LNCAP (cell line): ENCODE measurements at regions not wholly inside any gene's neighbourhood (a gene's known extent, or its start where the extent isn't known, plus 50 kb on each side); places are given as distances from the start of the nearest gene placed in this dataset.

Experiments
- TF ChIP-seq, protein P1 (sequence below): fragments of 450-650 bp; IDR thresholded peaks from 2 replicates; pipeline ENCODE4 v1.5.1; 2017; ENCODE audit warnings: mild to moderate bottlenecking

DNA sequence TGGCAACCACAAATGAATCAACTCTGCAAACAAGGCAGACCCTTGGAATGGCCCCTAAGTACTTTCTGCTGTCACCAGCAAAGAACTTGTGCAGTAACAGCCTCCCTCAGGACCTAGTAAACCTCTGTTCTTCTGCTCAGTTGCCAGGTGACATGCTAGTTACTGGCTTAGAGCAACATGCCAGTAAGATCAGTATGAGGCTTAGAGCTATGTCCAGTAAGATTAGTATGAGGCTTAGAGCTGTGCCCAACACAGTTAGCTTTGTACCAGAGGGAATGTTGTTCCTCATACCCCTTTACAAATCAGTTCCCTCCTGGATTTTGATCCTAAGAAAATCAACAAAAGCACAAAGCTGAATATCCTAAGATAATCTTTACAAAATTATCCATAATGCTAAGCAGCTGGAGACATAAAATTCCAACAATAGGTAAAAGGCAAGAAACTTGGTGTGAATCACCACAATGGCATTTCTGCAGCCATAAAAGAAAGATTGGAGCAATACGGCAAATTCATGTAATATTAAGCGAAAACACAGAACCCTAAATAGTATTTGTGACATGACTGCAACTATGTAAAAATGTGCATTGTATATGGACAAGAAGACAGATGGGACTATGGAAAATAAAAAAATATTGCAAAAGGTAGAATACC lies 107.3 kb upstream of the LPP start:
- TF ChIP-seq, protein P1, sequence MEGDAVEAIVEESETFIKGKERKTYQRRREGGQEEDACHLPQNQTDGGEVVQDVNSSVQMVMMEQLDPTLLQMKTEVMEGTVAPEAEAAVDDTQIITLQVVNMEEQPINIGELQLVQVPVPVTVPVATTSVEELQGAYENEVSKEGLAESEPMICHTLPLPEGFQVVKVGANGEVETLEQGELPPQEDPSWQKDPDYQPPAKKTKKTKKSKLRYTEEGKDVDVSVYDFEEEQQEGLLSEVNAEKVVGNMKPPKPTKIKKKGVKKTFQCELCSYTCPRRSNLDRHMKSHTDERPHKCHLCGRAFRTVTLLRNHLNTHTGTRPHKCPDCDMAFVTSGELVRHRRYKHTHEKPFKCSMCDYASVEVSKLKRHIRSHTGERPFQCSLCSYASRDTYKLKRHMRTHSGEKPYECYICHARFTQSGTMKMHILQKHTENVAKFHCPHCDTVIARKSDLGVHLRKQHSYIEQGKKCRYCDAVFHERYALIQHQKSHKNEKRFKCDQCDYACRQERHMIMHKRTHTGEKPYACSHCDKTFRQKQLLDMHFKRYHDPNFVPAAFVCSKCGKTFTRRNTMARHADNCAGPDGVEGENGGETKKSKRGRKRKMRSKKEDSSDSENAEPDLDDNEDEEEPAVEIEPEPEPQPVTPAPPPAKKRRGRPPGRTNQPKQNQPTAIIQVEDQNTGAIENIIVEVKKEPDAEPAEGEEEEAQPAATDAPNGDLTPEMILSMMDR = no peak

DNA sequence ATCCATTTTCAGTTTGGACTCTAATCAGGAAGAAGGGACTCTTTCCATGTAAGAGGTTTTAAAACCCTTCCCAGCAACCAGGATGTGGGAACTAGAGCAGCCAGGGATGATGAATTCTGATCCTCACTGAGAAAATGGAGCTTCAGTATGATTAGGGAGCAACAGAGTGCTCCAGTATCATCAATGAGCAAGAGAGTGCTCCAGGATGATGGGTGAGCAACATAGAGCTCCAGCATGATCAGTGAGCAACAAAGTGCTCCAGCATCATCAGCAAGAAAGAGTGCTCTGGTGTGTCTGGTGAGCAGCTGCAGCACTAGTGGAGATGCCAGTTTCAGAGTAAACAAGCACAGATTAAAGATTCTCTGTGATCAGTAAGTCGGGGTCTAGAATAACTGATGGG lies 106.4 kb upstream of the LPP start:
- TF ChIP-seq, protein P1 = no peak

DNA sequence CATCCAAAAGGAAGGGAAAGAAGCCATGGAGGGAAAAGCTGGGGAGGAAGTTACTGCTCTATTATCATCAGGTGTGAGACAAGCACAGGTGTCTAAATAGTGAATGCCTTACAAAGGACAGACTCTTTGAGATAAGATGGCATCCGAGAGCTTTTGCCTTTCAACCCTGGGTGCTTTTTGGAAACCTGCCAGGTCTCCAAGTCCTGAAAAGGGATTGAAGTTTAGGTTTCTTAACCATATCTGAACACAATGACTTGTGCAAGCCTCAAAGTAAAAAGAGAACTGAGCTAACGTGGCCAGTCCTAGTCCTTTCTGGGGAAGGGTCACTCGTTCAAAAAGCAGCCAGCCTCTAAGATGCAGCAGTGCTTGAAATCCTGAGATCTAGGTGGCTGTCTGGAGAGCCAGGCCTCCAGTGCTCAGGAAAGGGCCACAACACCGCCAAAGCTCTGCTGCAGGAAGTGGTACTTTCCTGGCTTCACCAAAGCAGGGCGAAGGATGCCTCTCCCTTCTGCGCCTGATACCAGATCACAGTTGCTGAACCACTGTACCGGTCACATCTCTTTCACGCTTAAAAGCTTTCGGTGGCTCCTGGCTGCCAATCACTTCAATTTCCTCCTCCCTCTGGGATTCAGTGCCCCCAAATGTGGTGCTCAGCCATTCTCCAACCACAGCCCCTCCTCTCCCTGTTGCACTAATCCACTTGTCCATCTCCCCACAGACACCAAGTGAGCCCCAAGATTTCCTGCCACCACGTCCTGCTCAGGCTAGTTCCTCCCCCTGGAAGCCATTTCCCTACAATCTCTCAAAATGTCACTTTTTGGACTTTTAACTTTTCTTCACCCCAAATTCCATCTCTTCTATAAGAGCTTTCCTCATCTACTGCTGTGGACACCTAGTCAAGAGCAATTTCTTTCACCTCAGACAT lies 104.1 kb upstream of the LPP start:
- TF ChIP-seq, protein P1 = no peak

DNA sequence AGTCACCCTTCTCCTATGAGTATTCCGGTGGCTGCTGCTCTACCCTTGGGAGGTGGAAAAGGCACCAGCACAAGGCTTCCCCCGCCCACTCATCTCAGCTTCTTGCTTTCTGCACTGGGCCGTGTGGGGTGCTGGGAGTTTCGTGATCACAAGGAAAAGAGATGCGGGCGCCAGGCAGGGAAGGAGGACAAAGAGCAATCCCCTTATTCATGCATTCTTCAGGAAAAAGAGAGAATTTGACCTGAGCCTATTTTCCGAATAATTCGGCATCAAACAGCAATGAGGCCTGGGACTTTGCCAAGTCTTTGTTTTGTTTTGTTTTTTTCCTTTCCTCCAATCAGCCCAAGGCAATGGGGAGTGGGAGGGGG lies 102.2 kb upstream of the LPP start:
- TF ChIP-seq, protein P1 = no peak

DNA sequence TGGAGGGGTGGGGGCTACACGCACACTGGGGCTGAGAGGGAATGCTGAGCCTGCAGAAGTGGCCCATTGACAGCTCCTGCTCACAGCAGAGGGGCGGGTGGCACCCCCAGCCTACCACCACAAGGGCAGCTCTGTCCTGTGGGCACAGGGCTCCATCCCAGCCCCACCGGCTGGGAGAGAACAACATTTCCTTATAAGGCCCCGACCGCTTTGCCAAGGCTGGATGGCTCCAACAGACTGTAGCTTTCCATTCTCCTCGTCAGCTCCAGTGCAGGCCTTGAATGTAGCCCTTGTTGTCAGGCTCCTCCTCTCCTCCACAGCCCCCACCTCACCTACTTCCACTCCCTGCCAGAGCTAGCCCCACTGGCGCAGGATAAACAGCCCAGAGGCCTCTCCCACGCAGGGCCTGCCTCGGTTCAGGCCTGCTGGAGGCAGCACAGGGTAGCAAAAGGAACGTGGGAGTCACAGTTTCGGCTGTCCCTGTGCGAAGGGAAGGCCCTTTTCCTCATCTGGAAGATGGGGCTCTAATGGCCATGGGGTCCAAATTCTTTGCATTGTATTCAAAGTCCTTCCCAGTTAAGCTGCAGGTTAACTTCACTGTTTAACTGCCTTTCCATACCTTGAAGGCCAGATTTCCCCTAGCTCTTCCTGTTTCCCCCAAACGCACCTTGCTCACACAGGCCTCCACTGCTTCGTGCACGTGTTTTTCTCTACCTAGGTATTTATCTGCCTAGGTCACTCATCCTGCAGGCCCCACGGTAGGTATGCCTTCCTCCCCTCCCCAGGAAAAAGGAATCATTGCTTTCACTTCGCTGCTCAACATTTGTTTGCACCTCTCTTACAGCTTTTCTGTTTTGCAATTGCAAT lies 101.6 kb upstream of the LPP start:
- TF ChIP-seq, protein P1 = no peak

DNA sequence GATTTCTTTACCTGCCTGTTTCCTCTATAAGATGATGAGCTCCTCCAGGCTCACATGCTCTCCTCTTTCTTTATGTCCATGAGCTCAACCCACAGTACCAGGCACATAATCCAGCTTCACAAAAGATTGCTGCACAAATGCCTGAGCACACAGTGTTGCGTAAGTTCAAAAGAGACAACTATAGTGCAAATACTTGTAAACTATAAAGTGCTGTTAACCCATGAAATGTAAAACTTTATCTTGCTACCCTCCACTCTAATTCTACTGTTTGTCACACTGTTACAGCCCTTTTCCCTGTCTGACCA lies 101.0 kb upstream of the LPP start:
- TF ChIP-seq, protein P1 = no peak

DNA sequence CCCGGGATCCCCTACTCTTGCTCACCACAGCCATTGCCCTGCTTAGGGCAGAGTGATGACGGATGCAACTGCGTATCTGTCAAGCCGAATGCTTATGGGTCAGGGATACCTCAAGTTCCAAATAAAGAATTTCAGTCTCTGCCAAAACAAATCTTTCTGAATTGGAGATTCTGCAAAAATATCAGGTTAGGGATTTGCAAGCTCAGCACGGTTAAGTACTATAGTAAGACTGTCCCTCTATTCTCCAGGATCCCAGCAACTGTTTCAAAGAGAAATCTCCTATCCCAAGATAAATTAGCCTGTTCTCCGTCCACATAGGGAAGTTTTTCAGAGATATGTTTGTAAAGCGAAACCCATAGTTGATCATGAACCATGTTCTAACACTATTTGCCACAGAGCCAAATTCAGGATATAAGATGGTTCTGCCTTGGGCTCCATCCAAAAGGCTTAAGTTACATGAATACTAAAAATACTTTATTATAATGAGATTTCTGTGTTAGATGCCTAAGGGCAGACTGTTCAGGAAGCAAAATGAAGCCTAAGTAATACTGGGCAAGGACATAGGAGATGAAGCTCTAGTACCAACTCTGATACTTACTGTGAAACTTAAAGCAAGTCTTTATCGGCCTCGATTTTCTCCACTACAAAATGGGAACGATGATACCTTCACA lies 100.1 kb upstream of the LPP start:
- TF ChIP-seq, protein P1 = no peak
